H1 (cell line): ENCODE measurements at regions not wholly inside any gene's neighbourhood (a gene's known extent, or its start where the extent isn't known, plus 50 kb on each side); places are given as distances from the start of the nearest gene placed in this dataset.

ENCODE experiments used
- CTCF ChIA-PET: fragments of 300-600 bp; sonication (Branson Sonifier 250); formaldehyde crosslinking; loops from one replicate; lab custom pipeline; 2021; ENCODE audit not compliant: partially characterized antibody; lab: Charles Lee
- POLR2A ChIA-PET: fragments of 300-600 bp; sonication (Branson Sonifier 250); formaldehyde crosslinking; loops from one replicate; lab custom pipeline; 2021; ENCODE audit warnings: inconsistent platforms; ENCODE audit not compliant: partially characterized antibody; lab: Charles Lee
- DNase-seq, 2 experiments: peaks; one replicate each; pipeline versions ENCODE4 v3.0.0 to v3.0.0-alpha.2; 2010 to 2022; ENCODE audit warnings: low spot score in 2 of 2, low read depth in 1 of 2, mixed read lengths in 1 of 2
- FAIRE-seq: peaks from 2 replicates; lab custom pipeline; 2011; peaks lifted over from hg19 to GRCh38; lab: Jason Lieb, UNC
- H2AFZ ChIP-seq: 2 replicates; pipeline ENCODE4 v1.8.1; 2012; ENCODE audit warnings: low read length, inconsistent platforms
- H2AK5ac ChIP-seq: 2 replicates; pipeline ENCODE4 v1.6.1; 2013; ENCODE audit warnings: low read depth, low read length
- H2BK120ac ChIP-seq: replicated peaks from 2 replicates; pipeline ENCODE3; 2013; ENCODE audit warnings: low read depth, low read length, inconsistent platforms
- H2BK12ac ChIP-seq: 2 replicates; pipeline ENCODE4 v1.6.1; 2013; ENCODE audit warnings: low read depth, low read length
- H2BK15ac ChIP-seq: 2 replicates; pipeline ENCODE4 v1.6.1; 2013; ENCODE audit warnings: low read length
- H2BK20ac ChIP-seq: 2 replicates; pipeline ENCODE4 v1.6.1; 2013; ENCODE audit warnings: low read length
- H2BK5ac ChIP-seq: 2 replicates; pipeline ENCODE4 v1.6.1; 2013; ENCODE audit warnings: low read depth, low read length
- H3K14ac ChIP-seq: 2 replicates; pipeline ENCODE4 v1.6.1; 2013; ENCODE audit warnings: inconsistent platforms; ENCODE audit not compliant: insufficient read length
- H3K18ac ChIP-seq: 2 replicates; pipeline ENCODE4 v1.6.1; 2013; ENCODE audit warnings: low read length; ENCODE audit errors: extremely low read depth
- H3K23ac ChIP-seq: 2 replicates; pipeline ENCODE4 v1.6.1; 2013; ENCODE audit warnings: inconsistent platforms; ENCODE audit not compliant: insufficient read length
- H3K23me2 ChIP-seq: 2 replicates; pipeline ENCODE4 v1.6.1; 2013; ENCODE audit warnings: low read depth, low read length
- H3K27ac ChIP-seq: 2 replicates; pipeline ENCODE4 v1.6.1; 2011; ENCODE audit warnings: low read depth, low read length, inconsistent platforms
- H3K27me3 ChIP-seq, 4 experiments: replicated peaks in 1 of 4; 1 replicate in 1 of 4; 2 replicates in 3 of 4; pipeline versions ENCODE4 v1.6.1 to v1.8.1; 2011 to 2013; ENCODE audit warnings: low read length in 3 of 4, mild to moderate bottlenecking in 3 of 4, inconsistent platforms in 2 of 4, mixed read lengths in 2 of 4, moderate library complexity in 1 of 4; ENCODE audit not compliant: control insufficient read depth in 3 of 4, insufficient read depth in 3 of 4; ENCODE audit errors: extremely low read depth in 1 of 4
- H3K36me3 ChIP-seq, 4 experiments: 2 replicates each; pipeline versions ENCODE4 v1.6.1 to v1.8.1; 2011 to 2013; ENCODE audit warnings: mild to moderate bottlenecking in 4 of 4, low read length in 3 of 4, moderate library complexity in 2 of 4, control low read depth in 1 of 4, inconsistent platforms in 1 of 4; ENCODE audit not compliant: insufficient read depth in 4 of 4, control insufficient read depth in 2 of 4
- H3K4ac ChIP-seq: replicated peaks from 2 replicates; pipeline ENCODE3; 2013; ENCODE audit warnings: low read length, low read depth, mixed read lengths, inconsistent platforms; ENCODE audit not compliant: insufficient read length
- H3K4me1 ChIP-seq, 4 experiments: replicated peaks in 1 of 4; 1 replicate in 1 of 4; 2 replicates in 3 of 4; pipeline versions ENCODE4 v1.6.1 to v1.8.1; 2011 to 2013; ENCODE audit warnings: low read length in 3 of 4, inconsistent platforms in 2 of 4, mixed read lengths in 1 of 4; ENCODE audit not compliant: insufficient read depth in 4 of 4, control insufficient read depth in 3 of 4
- H3K4me2 ChIP-seq, 2 experiments: 2 replicates each; pipeline versions ENCODE4 v1.6.1 to v1.8.1; 2011 to 2013; ENCODE audit warnings: low read depth in 2 of 2, low read length in 2 of 2, control low read depth in 1 of 2, inconsistent platforms in 1 of 2, mild to moderate bottlenecking in 1 of 2; ENCODE audit not compliant: insufficient read depth in 1 of 2
- H3K4me3 ChIP-seq, 4 experiments: fragments of 200-600, 300-600 bp in 1 of 4; sonication (generic), shearing (Covaris generic), sonication (Bioruptor Twin) in 1 of 4; 2 replicates each; pipeline versions ENCODE4 v1.5.1 to v1.8.1; 2011 to 2016; ENCODE audit warnings: low read length in 4 of 4, low read depth in 3 of 4, control low read depth in 2 of 4, inconsistent platforms in 2 of 4, mild to moderate bottlenecking in 2 of 4, mixed read lengths in 1 of 4, moderate library complexity in 1 of 4; ENCODE audit not compliant: insufficient read depth in 2 of 4; ENCODE audit errors: extremely low read depth in 1 of 4
- H3K56ac ChIP-seq: replicated peaks from 2 replicates; pipeline ENCODE3; 2013; ENCODE audit warnings: low read depth, mild to moderate bottlenecking, mixed read lengths, low read length, inconsistent platforms; ENCODE audit not compliant: insufficient read length
- H3K79me1 ChIP-seq: 2 replicates; pipeline ENCODE4 v1.6.1; 2013; ENCODE audit warnings: low read depth, low read length, control low read depth
- H3K79me2 ChIP-seq, 2 experiments: 2 replicates each; pipeline versions ENCODE4 v1.6.1 to v1.8.1; 2012 to 2013; ENCODE audit warnings: low read length in 2 of 2, mild to moderate bottlenecking in 2 of 2, inconsistent platforms in 1 of 2; ENCODE audit not compliant: insufficient read depth in 2 of 2, control insufficient read depth in 1 of 2
- H3K9ac ChIP-seq, 4 experiments: replicated peaks in 1 of 4; 1 replicate in 1 of 4; 2 replicates in 3 of 4; pipeline versions ENCODE4 v1.6.1 to v1.8.1; 2011 to 2013; ENCODE audit warnings: low read depth in 3 of 4, low read length in 3 of 4, control low read depth in 2 of 4, mild to moderate bottlenecking in 2 of 4, moderate library complexity in 2 of 4, inconsistent platforms in 1 of 4; ENCODE audit errors: extremely low read depth in 1 of 4
- H3K9me3 ChIP-seq, 2 experiments: 2 replicates each; pipeline versions ENCODE4 v1.6.1 to v1.8.1; 2012 to 2013; ENCODE audit warnings: mild to moderate bottlenecking in 2 of 2, moderate library complexity in 2 of 2, control low read depth in 1 of 2, inconsistent platforms in 1 of 2, low read depth in 1 of 2, low read length in 1 of 2, mixed read lengths in 1 of 2; ENCODE audit not compliant: insufficient read depth in 2 of 2
- H4K20me1 ChIP-seq, 2 experiments: replicated peaks in 1 of 2; 2 replicates each; pipeline versions ENCODE3 to v1.8.1; 2011 to 2013; ENCODE audit warnings: inconsistent platforms in 2 of 2, low read length in 2 of 2, mild to moderate bottlenecking in 1 of 2; ENCODE audit not compliant: insufficient read depth in 2 of 2, control insufficient read depth in 1 of 2
- H4K5ac ChIP-seq: 2 replicates; pipeline ENCODE4 v1.6.1; 2013; ENCODE audit warnings: low read length, low read depth, mixed read lengths, inconsistent platforms; ENCODE audit not compliant: insufficient read length
- H4K8ac ChIP-seq: 2 replicates; pipeline ENCODE4 v1.8.0; 2013; ENCODE audit warnings: mild to moderate bottlenecking, moderate library complexity, low read length, inconsistent platforms; ENCODE audit not compliant: insufficient read depth; ENCODE audit errors: extremely low read depth
- H4K91ac ChIP-seq: replicated peaks from 2 replicates; pipeline ENCODE3; 2013; ENCODE audit warnings: low read length, mixed read lengths, inconsistent platforms; ENCODE audit not compliant: insufficient read length
- CEBPB ChIP-seq: IDR thresholded peaks from 2 replicates; pipeline ENCODE4 v1.6.1; 2012; ENCODE audit warnings: low read depth, low read length
- EGR1 ChIP-seq: IDR thresholded peaks from 2 replicates; pipeline ENCODE4 v1.6.1; 2011; ENCODE audit warnings: low read depth, low read length, borderline replicate concordance
- EP300 ChIP-seq, 2 experiments: IDR thresholded peaks; 1 replicate in 1 of 2; 2 replicates in 1 of 2; pipeline ENCODE4 v1.6.1; 2011 to 2012; ENCODE audit warnings: low read depth in 2 of 2, low read length in 2 of 2, mild to moderate bottlenecking in 2 of 2, borderline replicate concordance in 1 of 2, inconsistent platforms in 1 of 2, moderate library complexity in 1 of 2
- PHF8 ChIP-seq: fragments of 200-600 bp; sonication (generic); conservative IDR thresholded peaks from 2 replicates; pipeline ENCODE4 v1.7.1; 2012; ENCODE audit warnings: low read depth, mild to moderate bottlenecking, inconsistent platforms, low read length, moderate library complexity
- SP2 ChIP-seq: IDR thresholded peaks from 2 replicates; pipeline ENCODE4 v1.6.1; 2012; ENCODE audit warnings: mild to moderate bottlenecking, low read length, inconsistent platforms
- TBP ChIP-seq: IDR thresholded peaks from 2 replicates; pipeline ENCODE4 v1.6.1; 2011; ENCODE audit warnings: low read depth, low read length, improper control_type of control experiment
- WGBS, 2 experiments: shearing (Covaris generic) in 1 of 2; methylation state at CpG; one replicate each; pipeline versions ENCODE4 v1.1.6 to v1.1.7; 2013 to 2015; ENCODE audit warnings: low lambda C conversion rate in 2 of 2, mixed read lengths in 2 of 2, inconsistent platforms in 1 of 2, low coverage in 1 of 2, missing lambda C conversion rate in 1 of 2; ENCODE audit not compliant: insufficient replicate concordance in 2 of 2, insufficient coverage in 1 of 2, insufficient read length in 1 of 2; ENCODE audit errors: extremely low coverage in 1 of 2, missing lambda C conversion rate in 1 of 2; 5-methylcytosine and 5-hydroxymethylcytosine counted together
- TF ChIP-seq, protein P1 (sequence below): IDR thresholded peaks from 2 replicates; pipeline ENCODE4 v1.6.1; 2012; ENCODE audit warnings: inconsistent platforms

DNA sequence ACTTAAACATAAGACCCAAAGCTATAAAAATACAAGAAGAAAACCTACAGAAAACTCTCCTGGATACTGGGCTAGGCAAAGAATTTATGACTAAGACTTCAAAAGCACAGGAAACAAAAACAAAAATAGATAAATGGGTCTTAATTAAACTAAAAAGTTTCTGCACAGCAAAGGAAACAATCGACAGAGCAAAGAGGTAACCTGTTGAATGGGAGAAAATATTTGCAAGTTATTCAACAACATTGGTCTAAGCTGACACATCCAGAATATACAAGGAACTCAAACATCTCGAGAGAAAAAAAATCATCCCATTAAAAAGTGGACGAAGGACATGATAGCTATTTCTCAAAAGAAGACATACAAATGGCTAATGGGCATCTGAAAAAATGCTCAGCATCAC lies 72.3 kb upstream of the RBBP8 start:
- Histone ChIP-seq H3K23ac (no peak overlapping the region), H2BK12ac (no peak overlapping the region), H3K27me3 (no peaks in the 10 kb centered on the region), H3K4me3 (no peak overlapping the region), H2BK5ac (no peak overlapping the region), H2BK15ac (no peak overlapping the region), H3K56ac (no peak overlapping the region), H3K27ac (no peak overlapping the region), H3K4me1 (peaks cover 0 to 2% (median 0%) of the 10 kb centered on the region in 4 experiments; a peak in 2 of 7 replicates), H3K36me3 (no peaks in the 10 kb centered on the region), H2AK5ac (no peak overlapping the region), H3K79me2 (no peaks in the 10 kb centered on the region), H3K9me3 (no peaks in the 10 kb centered on the region), H4K20me1 (no peaks in the 10 kb centered on the region), H3K23me2 (no peaks in the 10 kb centered on the region), H2BK120ac (no peak overlapping the region), H3K18ac (no peak overlapping the region), H3K14ac (no peak overlapping the region), H3K79me1 (no peaks in the 10 kb centered on the region), H3K4ac (no peak overlapping the region), H2AFZ (no peak overlapping the region), H2BK20ac (no peak overlapping the region), H4K91ac (no peak overlapping the region), H3K4me2 (no peak overlapping the region), H4K8ac (no peak overlapping the region), H3K9ac (no peak overlapping the region), H4K5ac (no peak overlapping the region)
- WGBS, 2 experiments: 82% methylated on average over 3 of the region's 3 CpGs; no CpG with 5 or more reads in 1 of the 2 experiments
- DNase-seq (no peak), FAIRE-seq (no peak)
- POLR2A ChIA-PET: no interaction called here
- TF ChIP-seq EGR1 (no peak), CEBPB (no peak), EP300 (IDR thresholded peaks at IDR 0.05; ENCODE audit: borderline replicate concordance in 1 of 2, low read depth in 2 of 2, low read length in 2 of 2) (no peak), SP2 (no peak), PHF8 (no peak), TBP (no peak)
- TF ChIP-seq, protein P1, sequence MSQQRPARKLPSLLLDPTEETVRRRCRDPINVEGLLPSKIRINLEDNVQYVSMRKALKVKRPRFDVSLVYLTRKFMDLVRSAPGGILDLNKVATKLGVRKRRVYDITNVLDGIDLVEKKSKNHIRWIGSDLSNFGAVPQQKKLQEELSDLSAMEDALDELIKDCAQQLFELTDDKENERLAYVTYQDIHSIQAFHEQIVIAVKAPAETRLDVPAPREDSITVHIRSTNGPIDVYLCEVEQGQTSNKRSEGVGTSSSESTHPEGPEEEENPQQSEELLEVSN: no peak
- CTCF ChIA-PET: interaction anchor here (0.6 to 1.8 kb wide), 3 partner anchors 14 to 131 kb away, joined by 3 to 5 read pairs (median 4); no protein-coding TSS in a partner anchor
